ENCODE measurements at regions not wholly inside any gene's neighbourhood (a gene's known extent, or its start where the extent isn't known, plus 50 kb on each side); places are given as distances from the start of the nearest gene placed in this dataset.
"Not testable (repeated sequence)": the region's sequence is repeated elsewhere in the genome, so short reads cannot be mapped to it uniquely, and the experiment has no call there.

- no peak for DNase-seq (ENCODE audit: low read depth)
These were observed 236.6 kb upstream of the OR4E1 start for GRCh38 chr14:21910260-21910659.

- DNase-seq (ENCODE audit: low read depth): no peak
These were observed 229.1 kb upstream of the OR4E1 start for GRCh38 chr14:21902561-21903181.

- DNase-seq (ENCODE audit: low read depth): not testable (repeated sequence)
These were observed 221.2 kb upstream of the OR4E1 start for GRCh38 chr14:21894898-21895194.

DNA sequence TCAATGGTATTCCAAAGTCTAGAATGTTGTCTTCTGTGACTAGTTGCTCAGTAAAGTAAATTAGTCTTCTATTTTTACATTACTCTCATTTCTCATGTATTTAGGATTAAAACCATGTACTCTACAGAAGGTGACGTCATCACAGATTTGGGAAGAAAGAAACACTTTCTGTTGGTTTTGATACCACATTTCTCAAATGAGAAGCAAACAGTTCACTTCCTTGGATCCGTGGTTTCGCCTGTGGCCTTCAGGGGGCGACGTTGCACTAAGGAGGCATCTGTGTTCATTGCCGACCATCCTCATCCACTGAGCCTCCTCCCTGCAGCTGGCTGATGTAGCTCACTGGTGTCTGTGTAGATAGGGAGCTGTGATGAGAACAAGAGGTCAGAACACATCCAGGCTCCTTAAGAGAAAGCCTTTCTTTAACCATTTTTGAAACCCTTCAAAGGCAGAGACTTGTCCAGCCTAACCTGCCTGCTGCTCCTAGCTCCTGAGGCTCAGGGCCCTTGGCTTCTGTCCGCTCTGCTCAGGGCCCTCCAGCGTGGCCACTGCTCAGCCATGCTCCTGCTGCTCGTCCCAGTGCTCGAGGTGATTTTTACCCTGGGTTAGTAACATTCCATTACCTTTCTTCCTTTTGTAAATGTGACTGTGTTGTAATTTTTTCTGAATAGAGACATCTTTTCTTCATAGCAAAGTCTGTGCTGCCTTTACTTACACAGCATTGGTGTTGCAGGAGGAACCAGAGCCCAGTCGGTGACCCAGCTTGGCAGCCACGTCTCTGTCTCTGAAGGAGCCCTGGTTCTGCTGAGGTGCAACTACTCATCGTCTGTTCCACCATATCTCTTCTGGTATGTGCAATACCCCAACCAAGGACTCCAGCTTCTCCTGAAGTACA, 220.6 kb upstream of the OR4E1 start:
- DNase-seq (ENCODE audit: low read depth): no peak

GRCh38 chr14:21891921-21892320, 218.3 kb upstream of the OR4E1 start:
- no peak for DNase-seq (ENCODE audit: low read depth)

GRCh38 chr14:21884995-21885394, 211.4 kb upstream of the OR4E1 start:
- DNase-seq (ENCODE audit: low read depth): no peak

DNA sequence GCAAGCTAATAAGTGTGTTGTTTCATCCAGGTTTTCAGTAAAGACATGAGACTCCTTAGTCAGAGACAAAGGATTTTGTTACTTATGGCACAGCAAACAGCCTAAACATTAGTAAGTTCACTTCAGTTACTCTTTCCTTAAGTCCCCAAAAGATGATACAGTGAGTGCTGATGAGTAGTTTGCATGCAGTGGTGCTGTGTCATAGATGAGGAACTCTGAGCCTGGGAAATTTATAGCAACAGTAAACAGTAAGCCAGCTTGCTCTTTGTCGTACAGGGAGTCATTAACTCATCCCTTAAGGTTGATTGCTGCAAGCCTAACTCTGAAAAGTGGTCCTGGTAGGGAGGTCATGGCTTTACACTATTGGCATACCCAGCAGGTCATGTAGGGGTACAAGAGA, 208.6 kb upstream of the OR4E1 start:
- DNase-seq (ENCODE audit: low read depth): no peak

DNA sequence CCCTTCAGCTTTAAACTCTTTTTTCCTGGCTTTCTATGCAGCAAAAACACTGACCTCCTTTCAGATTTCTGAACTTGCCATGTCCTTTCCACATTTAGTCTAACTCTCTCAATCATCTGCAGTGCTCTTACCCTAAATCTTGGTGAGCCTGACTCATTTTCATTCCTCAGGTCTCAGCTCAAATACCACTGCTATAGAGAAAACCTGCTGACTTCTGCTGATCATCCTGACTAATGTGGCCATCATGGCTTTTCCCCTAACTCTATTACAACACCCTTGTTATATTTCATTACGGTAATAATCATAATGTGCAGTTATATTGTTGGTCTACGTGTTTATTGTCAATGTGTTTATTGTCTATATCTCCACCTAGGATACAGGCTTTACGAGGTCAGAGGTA, 207.3 kb upstream of the OR4E1 start:
- DNase-seq (ENCODE audit: low read depth): no peak

DNA sequence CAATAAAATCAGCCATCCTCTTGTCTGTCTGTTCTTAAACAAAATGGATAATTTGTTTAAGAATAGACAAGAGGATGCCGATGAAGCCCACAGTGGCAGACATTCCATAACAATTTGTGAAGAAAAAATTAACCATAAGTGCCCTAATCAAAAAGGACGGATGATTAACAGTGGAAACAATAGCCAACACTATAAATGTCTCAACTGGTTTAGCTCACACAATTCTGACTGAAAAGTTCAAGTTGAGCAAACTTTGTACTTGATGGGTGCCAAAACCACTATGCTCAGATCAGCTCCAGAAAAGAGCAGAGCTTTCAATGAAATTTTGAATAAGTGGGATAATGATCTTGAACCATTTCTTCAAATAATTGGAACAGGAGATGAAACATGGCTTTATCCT, 202.2 kb upstream of the OR4E1 start:
- DNase-seq (ENCODE audit: low read depth): no peak

GRCh38 chr14:21874946-21875345, 201.3 kb upstream of the OR4E1 start:
- no peak for DNase-seq (ENCODE audit: low read depth)

DNA sequence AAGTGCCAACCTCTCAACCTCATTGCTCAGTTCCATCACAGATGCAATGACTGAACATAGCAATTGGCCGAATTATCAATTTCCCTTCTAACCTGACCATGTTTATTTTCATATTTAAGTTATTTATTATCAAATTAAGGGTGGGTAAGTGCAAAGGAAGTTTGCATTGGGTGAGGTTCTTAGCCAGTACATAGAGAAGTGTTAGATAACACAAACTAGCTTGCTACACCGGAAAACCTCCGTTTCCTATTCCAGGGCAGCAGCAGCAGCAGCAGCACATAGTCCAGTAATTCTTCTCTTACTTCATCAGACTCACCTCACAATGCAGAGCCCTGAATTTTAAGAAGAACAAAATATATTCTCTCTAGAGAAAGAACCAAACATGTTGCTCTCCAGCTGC, 200.5 kb upstream of the OR4E1 start:
- DNase-seq (ENCODE audit: low read depth): no peak

- no peak for DNase-seq (ENCODE audit: low read depth)
These were observed 194.9 kb upstream of the OR4E1 start for GRCh38 chr14:21868442-21869046.

DNA sequence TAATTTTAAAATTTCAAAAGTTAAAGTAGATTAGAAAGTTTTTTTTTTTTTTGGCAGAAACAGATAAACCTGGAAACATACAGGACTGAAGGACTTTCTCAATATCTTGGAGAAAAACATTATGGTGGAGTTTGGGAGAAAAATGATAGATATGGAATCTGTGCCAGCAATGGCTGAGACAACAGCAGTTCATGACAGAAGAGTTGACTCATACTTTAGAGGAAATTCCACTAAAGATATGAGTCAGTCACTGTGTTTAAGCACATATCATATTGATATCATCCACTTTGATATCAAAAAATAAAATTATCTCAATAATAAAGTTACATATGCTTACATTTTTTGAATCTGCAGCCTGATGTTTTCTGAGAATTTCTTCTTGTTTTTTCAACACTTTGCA, 193.9 kb upstream of the OR4E1 start:
- DNase-seq (ENCODE audit: low read depth): no peak

- DNase-seq (ENCODE audit: low read depth): no peak
These were observed 192.9 kb upstream of the OR4E1 start for GRCh38 chr14:21866479-21866878.

DNA sequence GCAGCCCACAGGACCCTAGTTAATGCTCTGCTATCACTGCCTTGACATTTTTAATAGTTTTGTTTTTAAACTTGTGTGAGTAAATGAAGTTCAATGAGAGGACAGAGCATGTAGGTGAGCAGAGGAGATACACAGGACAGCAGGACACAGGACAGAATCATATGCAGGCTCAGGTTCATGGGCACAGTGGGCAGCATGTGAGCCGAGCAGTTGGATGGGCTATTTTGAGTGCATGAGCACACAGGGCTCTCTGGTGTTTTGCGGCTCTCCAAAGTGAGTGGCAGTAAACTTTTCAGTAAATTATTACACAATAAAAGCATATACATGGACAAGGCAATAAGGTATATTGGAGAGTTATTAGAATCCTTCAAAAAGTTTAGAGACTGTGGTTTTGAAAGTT, 189.7 kb upstream of the OR4E1 start:
- DNase-seq (ENCODE audit: low read depth): no peak

DNA sequence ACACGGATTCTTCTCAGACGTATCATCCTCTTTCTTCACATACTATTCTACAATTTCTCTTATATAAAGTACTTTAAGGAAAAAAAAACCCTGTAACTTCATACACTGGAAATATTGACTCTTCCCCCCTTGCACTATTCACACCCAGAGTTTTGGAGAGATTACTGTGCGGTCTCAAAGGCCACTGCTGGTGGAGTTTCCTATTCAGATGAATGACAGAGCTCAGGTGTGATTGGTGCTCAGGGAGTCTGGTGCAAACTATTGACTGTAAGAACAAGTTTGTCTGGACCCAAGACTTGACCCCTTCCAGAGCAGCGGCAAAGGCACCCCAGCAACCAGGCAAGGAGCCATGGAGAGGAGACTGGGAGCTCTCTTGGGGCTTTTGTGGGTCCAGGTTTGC, 187.5 kb upstream of the OR4E1 start:
- no peak for DNase-seq (ENCODE audit: low read depth)

DNA sequence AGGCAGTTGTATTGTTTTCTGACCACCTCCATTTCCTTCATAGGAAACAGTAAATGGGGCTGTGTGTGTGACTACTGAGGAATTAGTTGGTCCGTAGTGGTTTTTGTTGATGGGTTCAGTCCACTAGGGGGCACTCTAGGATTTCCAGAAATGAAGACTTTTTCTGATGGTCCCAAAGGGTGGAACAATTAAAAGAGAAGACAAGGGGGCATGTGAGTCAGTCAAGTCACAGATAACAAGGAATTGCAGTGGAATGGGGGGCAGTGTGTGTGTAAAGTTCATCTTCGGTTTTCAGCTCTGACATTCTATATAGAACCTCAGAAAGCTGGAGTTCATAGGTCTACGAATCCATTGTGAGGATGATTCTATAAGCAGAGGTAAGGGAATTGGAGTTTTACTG, 186.6 kb upstream of the OR4E1 start:
- DNase-seq (ENCODE audit: low read depth): no peak

DNA sequence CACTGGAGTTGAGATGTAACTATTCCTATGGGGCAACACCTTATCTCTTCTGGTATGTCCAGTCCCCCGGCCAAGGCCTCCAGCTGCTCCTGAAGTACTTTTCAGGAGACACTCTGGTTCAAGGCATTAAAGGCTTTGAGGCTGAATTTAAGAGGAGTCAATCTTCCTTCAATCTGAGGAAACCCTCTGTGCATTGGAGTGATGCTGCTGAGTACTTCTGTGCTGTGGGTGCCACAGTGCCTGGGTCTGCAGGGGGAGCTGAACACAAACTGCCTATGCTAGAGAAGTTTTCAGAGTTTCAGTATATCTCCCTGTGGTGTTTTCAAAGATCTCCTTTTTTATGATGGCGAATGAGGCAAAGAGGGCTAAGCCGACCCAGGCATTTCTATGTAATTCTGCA, 179.2 kb upstream of the OR4E1 start:
- no peak for DNase-seq (ENCODE audit: low read depth)

GRCh38 chr14:21852061-21852664, 178.5 kb upstream of the OR4E1 start:
- DNase-seq (ENCODE audit: low read depth): no peak

DNA sequence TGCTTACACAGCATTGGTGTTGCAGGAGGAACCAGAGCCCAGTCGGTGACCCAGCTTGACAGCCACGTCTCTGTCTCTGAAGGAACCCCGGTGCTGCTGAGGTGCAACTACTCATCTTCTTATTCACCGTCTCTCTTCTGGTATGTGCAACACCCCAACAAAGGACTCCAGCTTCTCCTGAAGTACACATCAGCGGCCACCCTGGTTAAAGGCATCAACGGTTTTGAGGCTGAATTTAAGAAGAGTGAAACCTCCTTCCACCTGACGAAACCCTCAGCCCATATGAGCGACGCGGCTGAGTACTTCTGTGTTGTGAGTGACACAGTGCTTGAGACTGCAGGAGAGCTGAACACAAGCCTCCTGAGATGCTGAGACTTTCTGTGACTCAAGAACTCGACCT, 173.3 kb upstream of the OR4E1 start:
- DNase-seq (ENCODE audit: low read depth): not testable (repeated sequence)

DNA sequence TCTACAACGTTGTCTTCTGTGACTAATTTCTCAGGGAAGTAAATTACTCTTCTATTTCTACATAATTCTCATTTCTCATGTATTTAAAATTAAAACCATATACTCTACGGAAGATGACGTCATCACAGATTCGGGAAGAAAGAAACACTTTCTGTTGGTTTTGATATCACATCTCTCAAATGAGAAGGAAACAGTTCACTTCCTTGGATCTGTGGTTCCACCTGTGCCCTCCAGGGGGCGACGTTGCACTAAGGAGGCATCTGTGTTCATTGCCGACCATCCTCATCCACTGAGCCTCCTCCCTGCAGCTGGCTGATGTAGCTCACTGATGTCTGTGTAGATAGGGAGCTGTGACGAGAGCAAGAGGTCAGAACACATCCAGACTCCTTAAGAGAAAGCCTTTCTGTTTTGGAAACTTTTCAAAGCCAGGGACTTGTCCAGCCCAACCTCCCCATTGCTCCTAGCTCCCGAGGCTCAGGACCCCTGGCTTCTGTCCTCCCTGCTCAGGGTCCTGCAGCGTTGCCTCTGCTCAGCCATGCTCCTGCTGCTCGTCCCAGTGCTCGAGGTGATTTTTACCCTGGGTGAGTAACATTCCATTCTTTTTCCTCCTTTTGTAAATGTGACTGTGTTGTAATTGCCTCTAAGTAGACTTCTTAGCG, 172.7 kb upstream of the OR4E1 start:
- no peak for DNase-seq (ENCODE audit: low read depth)

GRCh38 chr14:21840765-21841164, 167.1 kb upstream of the OR4E1 start:
- DNase-seq (ENCODE audit: low read depth): no peak

DNA sequence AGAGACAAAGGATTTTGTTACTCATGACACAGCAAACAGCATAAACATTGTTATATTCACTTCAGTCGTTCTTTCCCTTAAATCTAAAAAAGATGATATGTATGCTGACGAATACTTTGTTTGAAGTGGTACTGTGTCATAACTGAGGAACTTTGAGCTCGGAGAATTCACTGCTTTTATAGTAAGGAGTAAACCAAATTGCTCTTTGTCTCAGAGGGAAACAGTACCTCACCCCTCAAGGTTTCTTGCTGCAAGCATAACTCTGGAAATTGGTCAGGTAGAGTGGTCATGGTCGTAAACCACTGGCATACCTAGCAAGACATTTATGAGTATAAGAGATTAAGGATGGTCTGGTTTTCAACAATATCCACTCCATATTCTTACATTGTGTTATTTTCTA, 160.2 kb upstream of the OR4E1 start:
- DNase-seq (ENCODE audit: low read depth): no peak

Measured in EH (cell line).